ENCODE measurements at regions not wholly inside any gene's neighbourhood (a gene's known extent, or its start where the extent isn't known, plus 50 kb on each side); places are given as distances from the start of the nearest gene placed in this dataset.

DNA sequence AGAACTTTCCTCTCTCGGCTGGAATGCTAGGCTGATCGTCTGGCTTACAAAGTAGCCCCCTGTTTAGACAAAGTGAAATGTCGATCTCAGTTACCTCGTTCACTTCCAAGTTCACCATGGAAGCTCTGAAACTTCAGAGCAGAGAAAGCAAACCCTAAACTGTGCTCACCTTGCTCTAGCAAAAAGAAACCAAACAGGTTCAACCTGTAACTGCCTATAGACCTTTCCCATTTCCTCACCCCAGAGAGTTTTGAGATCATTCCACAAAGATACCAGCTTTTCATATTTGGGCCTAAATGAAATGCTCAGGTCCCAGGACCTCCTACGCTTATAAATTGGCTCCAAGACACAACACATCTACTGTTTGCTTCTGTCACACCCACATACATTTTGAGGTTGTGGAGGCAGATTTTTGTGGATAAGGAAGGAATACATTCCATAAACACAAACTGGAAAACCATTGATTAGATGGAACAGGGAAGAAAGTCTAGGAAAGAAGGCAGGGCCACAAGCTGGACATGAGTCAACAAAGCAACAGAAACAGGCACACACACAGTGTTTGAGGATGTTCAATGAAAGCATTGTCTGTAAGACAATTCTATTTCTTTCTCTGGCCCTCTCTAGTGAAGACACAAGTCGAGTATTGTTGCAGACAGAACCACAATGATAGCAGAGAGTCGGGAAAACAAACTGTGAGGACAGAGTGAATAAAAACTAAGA, 52.8 kb upstream of the TGIF1 start:
- TF ChIP-seq CTCF (IDR thresholded peaks at IDR 0.05) (no peak), POLR2A (IDR thresholded peaks at IDR 0.05) (no peak)

Data from testis (tissue), 2 donors.